ENCODE measurements at regions not wholly inside any gene's neighbourhood (a gene's known extent, or its start where the extent isn't known, plus 50 kb on each side); places are given as distances from the start of the nearest gene placed in this dataset.

DNA sequence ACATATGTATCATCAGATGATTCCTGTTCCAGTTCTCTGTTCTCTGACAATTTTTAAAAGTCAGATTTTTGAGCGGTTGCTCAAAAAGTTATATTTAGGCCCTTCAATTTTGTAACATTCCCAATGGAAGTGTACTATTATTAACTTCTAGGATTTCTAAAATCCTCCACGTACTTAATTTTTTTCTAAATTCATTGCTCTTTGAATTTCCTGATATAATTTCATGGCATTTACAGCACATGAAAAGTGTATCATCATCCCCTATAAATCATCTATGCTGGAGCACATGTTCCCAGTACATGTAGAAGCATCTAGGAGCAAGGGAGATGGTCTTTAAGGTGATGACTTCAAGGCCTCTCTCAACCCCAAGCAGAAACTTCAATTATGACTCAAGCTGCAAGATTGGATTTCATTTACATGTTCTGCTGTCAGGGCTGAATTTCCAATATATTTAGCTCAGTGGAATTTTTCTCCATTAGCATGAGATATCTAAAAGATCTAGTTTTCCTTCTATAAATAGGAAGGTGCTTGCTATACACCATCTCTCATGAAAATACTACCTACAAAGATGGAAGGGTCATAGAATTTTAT lies 392.8 kb upstream of the MIR17HG start:
- H4K8ac ChIP-seq (ENCODE audit: low read depth in 2 of 2, low read length in 2 of 2), result no peak overlapping the region
- ChIA-PET CTCF (no interaction called here), POLR2A (ENCODE audit: unreplicated experiment) (no interaction called here)
- no peak overlapping the region for H2AK9ac ChIP-seq (replicated peaks; ENCODE audit: low read depth, low read length, poor library complexity)
- H4K20me1 ChIP-seq (ENCODE audit: insufficient read depth, low read length), result no peaks in the 10 kb centered on the region
- no peak overlapping the region for H2AK5ac ChIP-seq (ENCODE audit: low read depth, low read length)
- TF ChIP-seq MAFK (IDR thresholded peaks at IDR 0.05; ENCODE audit: low read depth, low read length), result no peak
- TF ChIP-seq BHLHE40 (IDR thresholded peaks at IDR 0.05; ENCODE audit: low read depth, low read length), result no peak
- TF ChIP-seq FOS (IDR thresholded peaks at IDR 0.05; ENCODE audit: low read depth, low read length), result no peak
- no peak for TF ChIP-seq CHD1 (IDR thresholded peaks at IDR 0.05; ENCODE audit: low read depth, low read length)
- TF ChIP-seq RFX5 (IDR thresholded peaks at IDR 0.05; ENCODE audit: low read depth, low read length), result no peak
- no peak for TF ChIP-seq MAZ (IDR thresholded peaks at IDR 0.05; ENCODE audit: borderline replicate concordance, low read depth, low read length)
- TF ChIP-seq POLR2A (IDR thresholded peaks at IDR 0.05; ENCODE audit: low read depth, low read length), result no peak
- no peak for TF ChIP-seq RAD21 (IDR thresholded peaks at IDR 0.05; ENCODE audit: low read length)
- no peak for TF ChIP-seq CEBPB (IDR thresholded peaks at IDR 0.05; ENCODE audit: low read depth, low read length)
- TF ChIP-seq, protein P1, sequence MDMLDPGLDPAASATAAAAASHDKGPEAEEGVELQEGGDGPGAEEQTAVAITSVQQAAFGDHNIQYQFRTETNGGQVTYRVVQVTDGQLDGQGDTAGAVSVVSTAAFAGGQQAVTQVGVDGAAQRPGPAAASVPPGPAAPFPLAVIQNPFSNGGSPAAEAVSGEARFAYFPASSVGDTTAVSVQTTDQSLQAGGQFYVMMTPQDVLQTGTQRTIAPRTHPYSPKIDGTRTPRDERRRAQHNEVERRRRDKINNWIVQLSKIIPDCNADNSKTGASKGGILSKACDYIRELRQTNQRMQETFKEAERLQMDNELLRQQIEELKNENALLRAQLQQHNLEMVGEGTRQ (IDR thresholded peaks at IDR 0.05; ENCODE audit: low read depth, low read length), result no peak
- TF ChIP-seq RCOR1 (IDR thresholded peaks at IDR 0.05; ENCODE audit: insufficient replicate concordance, low read length), result no peak
- TF ChIP-seq, protein P2, sequence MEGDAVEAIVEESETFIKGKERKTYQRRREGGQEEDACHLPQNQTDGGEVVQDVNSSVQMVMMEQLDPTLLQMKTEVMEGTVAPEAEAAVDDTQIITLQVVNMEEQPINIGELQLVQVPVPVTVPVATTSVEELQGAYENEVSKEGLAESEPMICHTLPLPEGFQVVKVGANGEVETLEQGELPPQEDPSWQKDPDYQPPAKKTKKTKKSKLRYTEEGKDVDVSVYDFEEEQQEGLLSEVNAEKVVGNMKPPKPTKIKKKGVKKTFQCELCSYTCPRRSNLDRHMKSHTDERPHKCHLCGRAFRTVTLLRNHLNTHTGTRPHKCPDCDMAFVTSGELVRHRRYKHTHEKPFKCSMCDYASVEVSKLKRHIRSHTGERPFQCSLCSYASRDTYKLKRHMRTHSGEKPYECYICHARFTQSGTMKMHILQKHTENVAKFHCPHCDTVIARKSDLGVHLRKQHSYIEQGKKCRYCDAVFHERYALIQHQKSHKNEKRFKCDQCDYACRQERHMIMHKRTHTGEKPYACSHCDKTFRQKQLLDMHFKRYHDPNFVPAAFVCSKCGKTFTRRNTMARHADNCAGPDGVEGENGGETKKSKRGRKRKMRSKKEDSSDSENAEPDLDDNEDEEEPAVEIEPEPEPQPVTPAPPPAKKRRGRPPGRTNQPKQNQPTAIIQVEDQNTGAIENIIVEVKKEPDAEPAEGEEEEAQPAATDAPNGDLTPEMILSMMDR (conservative IDR thresholded peaks at IDR 0.05; ENCODE audit: low read depth, low read length), result no peak
- no peak for TF ChIP-seq NFE2L2 (IDR thresholded peaks at IDR 0.05; ENCODE audit: low read depth, low read length)
- no peak for TF ChIP-seq MXI1 (IDR thresholded peaks at IDR 0.05; ENCODE audit: borderline replicate concordance, low read depth, low read length)
- TF ChIP-seq SMC3 (IDR thresholded peaks at IDR 0.05; ENCODE audit: low read depth, low read length), result no peak
- TF ChIP-seq, protein P3, sequence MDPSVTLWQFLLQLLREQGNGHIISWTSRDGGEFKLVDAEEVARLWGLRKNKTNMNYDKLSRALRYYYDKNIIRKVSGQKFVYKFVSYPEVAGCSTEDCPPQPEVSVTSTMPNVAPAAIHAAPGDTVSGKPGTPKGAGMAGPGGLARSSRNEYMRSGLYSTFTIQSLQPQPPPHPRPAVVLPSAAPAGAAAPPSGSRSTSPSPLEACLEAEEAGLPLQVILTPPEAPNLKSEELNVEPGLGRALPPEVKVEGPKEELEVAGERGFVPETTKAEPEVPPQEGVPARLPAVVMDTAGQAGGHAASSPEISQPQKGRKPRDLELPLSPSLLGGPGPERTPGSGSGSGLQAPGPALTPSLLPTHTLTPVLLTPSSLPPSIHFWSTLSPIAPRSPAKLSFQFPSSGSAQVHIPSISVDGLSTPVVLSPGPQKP (IDR thresholded peaks at IDR 0.05; ENCODE audit: borderline replicate concordance, low read depth, low read length), result no peak
- no peak overlapping the region for H2AFZ ChIP-seq (replicated peaks; ENCODE audit: low read length, poor library complexity)
- no peak overlapping the region for H3K4me3 ChIP-seq (ENCODE audit: insufficient read depth, low read depth, low read length)
- no peak for DNase-seq
- no peak overlapping the region for H3K4ac ChIP-seq (ENCODE audit: low read depth, low read length)
- intact Hi-C loops (cut with micrococcal nuclease), result no loop called here
- no peak overlapping the region for H3K4me2 ChIP-seq (ENCODE audit: low read depth, low read length)
- H3K27me3 ChIP-seq (ENCODE audit: control insufficient read depth, insufficient read depth, low read length), result no peaks in the 10 kb centered on the region
- no peak overlapping the region for H3K23ac ChIP-seq (ENCODE audit: low read depth, low read length)
- H3K9ac ChIP-seq (ENCODE audit: low read depth, low read length), result no peak overlapping the region
- no peaks in the 10 kb centered on the region for H3K9me3 ChIP-seq (ENCODE audit: control insufficient read depth, insufficient read depth, low read length)
- no peaks in the 10 kb centered on the region for H3K9me1 ChIP-seq (ENCODE audit: insufficient read depth, low read length)
- no peak overlapping the region for H2BK20ac ChIP-seq (ENCODE audit: low read depth, low read length)
- H2BK5ac ChIP-seq (ENCODE audit: low read depth, low read length, poor library complexity, severe bottlenecking), result no peak overlapping the region
- no CpG with 5 or more reads among the region's 2 CpGs for WGBS, 2 experiments (ENCODE audit: extremely low coverage in 2 of 2, insufficient read length in 1 of 2)
- no peak overlapping the region for H3K56ac ChIP-seq (ENCODE audit: extremely low read depth, insufficient read depth, low read length)
- H3K18ac ChIP-seq (ENCODE audit: low read depth, low read length), result no peak overlapping the region
- H3K36me3 ChIP-seq (ENCODE audit: control insufficient read depth, insufficient read depth, low read length), result no peaks in the 10 kb centered on the region
- no peak overlapping the region for H4K5ac ChIP-seq (ENCODE audit: low read depth, low read length)
- no peak overlapping the region for H2BK120ac ChIP-seq (ENCODE audit: low read depth, low read length)
- H3K14ac ChIP-seq (replicated peaks; ENCODE audit: low read depth, low read length), result no peak overlapping the region
- H3K79me1 ChIP-seq (ENCODE audit: low read depth in 1 of 2, low read length in 2 of 2), result no peaks in the 10 kb centered on the region
- in situ Hi-C loops (cut with MboI; ENCODE audit: low sequenced_read_pairs), result no loop called here
- H4K91ac ChIP-seq (ENCODE audit: insufficient read depth, low read depth, low read length), result no peak overlapping the region
- no TSS peak for BruUV-seq (replicated peaks)
- dilution Hi-C loops (cut with HindIII; ENCODE audit: low sequenced_read_pairs, unreplicated experiment), result no loop called here
- no peak for ATAC-seq (ENCODE audit: low read depth)
- no peaks in the 10 kb centered on the region for H3K4me1 ChIP-seq (ENCODE audit: control insufficient read depth, insufficient read depth, low read length)
- no peak overlapping the region for H3K27ac ChIP-seq (ENCODE audit: insufficient read depth, low read length)
- no peak overlapping the region for H2BK15ac ChIP-seq (ENCODE audit: low read depth, low read length)

Measured in IMR-90 (cell line).